Endothelial cell (in vitro differentiated cells): ENCODE measurements at regions not wholly inside any gene's neighbourhood (a gene's known extent, or its start where the extent isn't known, plus 50 kb on each side); places are given as distances from the start of the nearest gene placed in this dataset.
"Not testable (repeated sequence)": the region's sequence is repeated elsewhere in the genome, so short reads cannot be mapped to it uniquely, and the experiment has no call there.

Source experiments
- DNase-seq: peaks from one replicate; pipeline ENCODE4 v3.0.0; 2021; ENCODE audit warnings: low spot score
- H3K27ac Mint-ChIP-seq: one replicate; pipeline ENCODE4 v1.8.0; 2021; ENCODE audit warnings: mixed read lengths, inconsistent platforms; ENCODE audit not compliant: unreplicated experiment
- H3K27me3 Mint-ChIP-seq: one replicate; pipeline ENCODE4 v1.8.0; 2021; ENCODE audit warnings: mild to moderate bottlenecking, moderate library complexity, mixed read lengths, inconsistent platforms; ENCODE audit not compliant: unreplicated experiment
- H3K36me3 Mint-ChIP-seq: one replicate; pipeline ENCODE4 v1.8.0; 2021; ENCODE audit warnings: mild to moderate bottlenecking, low read depth, mixed read lengths, inconsistent platforms; ENCODE audit not compliant: unreplicated experiment
- H3K4me1 Mint-ChIP-seq: one replicate; pipeline ENCODE4 v1.8.0; 2021; ENCODE audit warnings: mild to moderate bottlenecking, mixed read lengths, inconsistent platforms; ENCODE audit not compliant: unreplicated experiment
- H3K4me3 Mint-ChIP-seq: one replicate; pipeline ENCODE4 v1.8.0; 2021; ENCODE audit warnings: mild to moderate bottlenecking, mixed read lengths, inconsistent platforms; ENCODE audit not compliant: unreplicated experiment
- H3K9me3 Mint-ChIP-seq: one replicate; pipeline ENCODE4 v1.8.0; 2021; ENCODE audit warnings: mixed read lengths, inconsistent platforms; ENCODE audit not compliant: unreplicated experiment
- TF ChIP-seq, protein P1 (sequence below): fragments of 200-600 bp; sonication (generic); IDR thresholded peaks from one replicate; pipeline ENCODE4 v1.5.0; 2021; ENCODE audit warnings: antibody characterized with exemption; ENCODE audit not compliant: unreplicated experiment

DNA sequence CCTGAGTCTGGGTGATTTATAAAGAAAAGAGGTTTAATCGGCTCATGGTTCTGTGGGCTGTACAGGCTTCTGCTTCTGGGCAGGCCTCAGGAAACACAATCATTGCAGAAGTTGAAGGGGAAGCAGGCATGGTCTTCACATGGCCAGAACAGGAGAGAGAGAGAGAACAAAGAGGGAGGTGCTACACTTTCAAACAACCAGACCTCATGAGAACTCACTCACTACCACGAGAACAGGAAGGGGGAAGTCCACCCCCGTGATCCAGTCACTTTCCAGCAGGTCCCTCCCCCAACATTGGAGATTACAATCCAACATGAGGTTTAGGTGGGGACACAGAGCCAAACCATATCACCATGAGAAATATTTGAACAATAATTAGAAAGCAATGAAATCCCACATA lies 222.9 kb downstream of the FAM72C start:
- H3K36me3 Mint-ChIP-seq: no peaks in the 10 kb centered on the region
- H3K4me3 Mint-ChIP-seq: no peak overlapping the region
- no peaks in the 10 kb centered on the region for H3K9me3 Mint-ChIP-seq
- H3K4me1 Mint-ChIP-seq: no peaks in the 10 kb centered on the region
- TF ChIP-seq, protein P1, sequence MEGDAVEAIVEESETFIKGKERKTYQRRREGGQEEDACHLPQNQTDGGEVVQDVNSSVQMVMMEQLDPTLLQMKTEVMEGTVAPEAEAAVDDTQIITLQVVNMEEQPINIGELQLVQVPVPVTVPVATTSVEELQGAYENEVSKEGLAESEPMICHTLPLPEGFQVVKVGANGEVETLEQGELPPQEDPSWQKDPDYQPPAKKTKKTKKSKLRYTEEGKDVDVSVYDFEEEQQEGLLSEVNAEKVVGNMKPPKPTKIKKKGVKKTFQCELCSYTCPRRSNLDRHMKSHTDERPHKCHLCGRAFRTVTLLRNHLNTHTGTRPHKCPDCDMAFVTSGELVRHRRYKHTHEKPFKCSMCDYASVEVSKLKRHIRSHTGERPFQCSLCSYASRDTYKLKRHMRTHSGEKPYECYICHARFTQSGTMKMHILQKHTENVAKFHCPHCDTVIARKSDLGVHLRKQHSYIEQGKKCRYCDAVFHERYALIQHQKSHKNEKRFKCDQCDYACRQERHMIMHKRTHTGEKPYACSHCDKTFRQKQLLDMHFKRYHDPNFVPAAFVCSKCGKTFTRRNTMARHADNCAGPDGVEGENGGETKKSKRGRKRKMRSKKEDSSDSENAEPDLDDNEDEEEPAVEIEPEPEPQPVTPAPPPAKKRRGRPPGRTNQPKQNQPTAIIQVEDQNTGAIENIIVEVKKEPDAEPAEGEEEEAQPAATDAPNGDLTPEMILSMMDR: no peak
- no peak overlapping the region for H3K27ac Mint-ChIP-seq
- DNase-seq: no peak
- no peaks in the 10 kb centered on the region for H3K27me3 Mint-ChIP-seq

DNA sequence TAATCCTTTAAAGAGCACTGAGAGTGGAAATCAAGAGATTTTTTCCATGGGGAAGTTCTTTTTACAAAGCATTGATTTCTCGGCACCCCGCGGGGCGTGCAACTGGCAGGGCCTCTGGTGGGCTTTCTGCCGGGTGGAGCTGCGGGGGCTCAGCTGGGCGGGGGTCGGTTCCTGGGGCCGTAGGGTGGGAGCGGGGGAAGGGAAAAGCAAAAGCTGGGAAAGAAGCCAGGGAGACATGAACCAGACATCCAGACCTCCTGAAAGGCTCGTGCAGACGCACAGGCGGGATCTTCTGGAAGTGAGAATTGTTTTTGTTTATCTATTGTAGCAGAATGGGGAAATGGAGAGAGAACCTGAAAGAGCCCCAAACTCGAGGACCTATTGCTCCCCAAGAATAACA lies 235.2 kb downstream of the FAM72C start:
- Mint-ChIP-seq H3K36me3 (peaks cover 3% of the 10 kb centered on the region), H3K27me3 (peaks cover 5% of the 10 kb centered on the region), H3K9me3 (no peaks in the 10 kb centered on the region), H3K4me1 (no peaks in the 10 kb centered on the region), H3K4me3 (peak overlapping the region; percentile 92), H3K27ac (no peak overlapping the region)
- DNase-seq: no peak
- TF ChIP-seq, protein P1: no peak

DNA sequence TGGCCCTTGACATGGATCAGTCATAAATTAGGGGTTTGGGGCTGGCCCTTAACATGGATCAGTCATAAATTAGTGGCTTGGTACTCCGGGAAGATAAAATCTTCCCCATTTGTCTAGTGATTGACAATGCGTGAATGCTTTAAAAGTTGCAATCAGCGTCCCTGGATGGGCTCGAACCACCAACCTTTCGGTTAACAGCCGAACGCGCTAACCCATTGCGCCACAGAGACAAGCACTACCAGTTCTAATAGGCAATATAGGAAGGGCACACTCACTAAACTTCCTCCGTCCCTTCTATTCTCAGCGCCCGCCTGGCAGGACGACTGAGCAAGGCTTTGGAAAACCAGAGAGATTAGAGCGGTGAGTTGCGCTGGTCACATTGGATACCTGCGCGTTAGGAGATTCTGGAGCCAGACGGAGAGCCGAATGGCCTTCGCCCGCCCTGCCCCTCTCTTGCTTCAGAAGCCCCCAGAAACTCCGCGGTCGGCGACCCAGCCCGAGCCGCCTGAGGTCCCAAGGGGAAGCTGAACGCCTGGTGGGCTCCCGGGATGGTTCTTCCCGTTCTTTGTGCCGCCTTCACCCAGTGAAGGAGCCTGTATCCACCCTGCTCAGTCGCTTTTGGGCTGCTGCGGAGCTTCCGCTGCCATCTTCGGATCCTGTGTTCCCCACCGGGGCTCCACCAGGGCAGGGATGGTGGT lies 235.9 kb downstream of the FAM72C start:
- H3K9me3 Mint-ChIP-seq: no peaks in the 10 kb centered on the region
- peaks cover 3% of the 10 kb centered on the region for H3K36me3 Mint-ChIP-seq
- no peaks in the 10 kb centered on the region for H3K4me1 Mint-ChIP-seq
- H3K27me3 Mint-ChIP-seq: peaks cover 5% of the 10 kb centered on the region
- H3K4me3 Mint-ChIP-seq: peak overlapping the region; percentile 92
- H3K27ac Mint-ChIP-seq: peak overlapping the region; percentile 78
- TF ChIP-seq, protein P1: no peak
- peak; percentile 31 for DNase-seq

DNA sequence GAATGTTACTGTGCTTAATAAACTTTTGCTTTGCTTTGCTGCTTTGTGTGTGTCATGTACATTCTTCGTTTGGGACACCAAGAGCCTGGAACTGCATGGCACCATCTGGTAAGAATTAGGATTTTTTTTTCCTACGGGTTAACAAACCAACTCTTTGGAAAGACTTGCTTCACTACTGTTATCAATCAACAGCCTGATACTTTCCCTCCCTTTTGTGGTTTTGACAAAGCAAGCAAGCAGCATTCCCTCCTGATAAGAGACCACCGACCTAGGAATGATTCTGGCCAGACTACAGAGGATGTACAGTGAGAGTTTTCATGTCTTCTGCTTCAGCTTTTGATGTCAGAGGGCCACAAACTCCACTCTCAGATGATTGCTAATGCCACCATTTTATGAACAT lies 237.5 kb downstream of the FAM72C start:
- not testable (repeated sequence) for H3K4me3 Mint-ChIP-seq, H3K4me1 Mint-ChIP-seq, H3K27ac Mint-ChIP-seq, H3K27me3 Mint-ChIP-seq, DNase-seq, H3K9me3 Mint-ChIP-seq, H3K36me3 Mint-ChIP-seq

DNA sequence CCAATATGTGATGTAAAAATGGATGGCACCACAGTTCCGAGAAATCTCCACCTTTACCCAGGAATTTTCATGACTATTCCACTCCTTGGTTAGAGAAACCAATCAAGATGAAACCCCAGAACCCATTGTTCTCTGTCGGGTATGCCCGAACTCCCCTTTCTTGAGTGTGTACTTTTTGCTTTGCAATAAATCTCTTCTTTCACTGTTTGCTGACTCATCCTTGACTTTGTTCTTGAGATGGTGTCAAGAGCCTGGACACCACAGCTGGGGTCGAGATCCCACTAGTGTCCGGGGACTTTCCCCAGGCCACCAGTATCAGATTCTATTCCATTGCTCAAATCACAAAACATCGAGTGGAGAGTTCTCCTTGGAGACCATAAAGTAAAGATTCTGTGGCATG lies 240.9 kb downstream of the FAM72C start:
- not testable (repeated sequence) for H3K36me3 Mint-ChIP-seq, H3K4me3 Mint-ChIP-seq, H3K4me1 Mint-ChIP-seq, H3K9me3 Mint-ChIP-seq, H3K27me3 Mint-ChIP-seq, H3K27ac Mint-ChIP-seq, DNase-seq

DNA sequence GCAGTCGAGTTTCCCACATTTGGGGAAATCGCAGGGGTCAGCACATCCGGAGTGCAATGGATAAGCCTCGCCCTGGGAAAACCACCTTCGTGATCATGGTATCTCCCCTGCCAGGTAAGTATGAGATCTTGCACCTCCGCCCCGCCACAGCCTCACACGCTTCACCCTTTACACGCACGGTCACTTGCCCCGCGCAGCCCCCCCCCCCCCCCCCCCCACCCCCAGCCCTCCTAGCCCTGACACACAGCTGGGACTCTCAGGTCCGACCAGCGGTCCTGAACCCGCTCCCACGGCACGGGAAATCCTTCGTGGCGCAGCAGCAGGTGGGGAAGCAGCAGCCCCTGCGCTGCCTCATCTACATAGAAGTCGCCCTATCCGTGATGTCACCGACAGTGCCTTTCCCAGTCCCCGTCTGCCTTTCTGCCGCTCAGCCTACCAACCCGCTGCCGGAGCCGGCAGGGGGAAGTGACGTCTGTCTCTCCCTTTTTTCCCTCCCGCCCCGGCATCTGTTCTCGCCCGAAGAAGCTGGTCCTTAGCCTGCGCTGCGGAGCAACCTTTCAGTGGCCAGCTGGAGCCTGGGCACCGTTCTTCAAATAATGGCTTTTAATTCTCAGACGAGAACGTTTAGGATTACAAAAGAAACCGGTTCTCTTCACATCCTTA lies 242.2 kb downstream of the FAM72C start:
- H3K4me3 Mint-ChIP-seq, H3K27me3 Mint-ChIP-seq, H3K4me1 Mint-ChIP-seq, H3K9me3 Mint-ChIP-seq, H3K36me3 Mint-ChIP-seq: not testable (repeated sequence)
- peak overlapping the region; percentile 90 for H3K27ac Mint-ChIP-seq
- DNase-seq: peak; percentile 26

DNA sequence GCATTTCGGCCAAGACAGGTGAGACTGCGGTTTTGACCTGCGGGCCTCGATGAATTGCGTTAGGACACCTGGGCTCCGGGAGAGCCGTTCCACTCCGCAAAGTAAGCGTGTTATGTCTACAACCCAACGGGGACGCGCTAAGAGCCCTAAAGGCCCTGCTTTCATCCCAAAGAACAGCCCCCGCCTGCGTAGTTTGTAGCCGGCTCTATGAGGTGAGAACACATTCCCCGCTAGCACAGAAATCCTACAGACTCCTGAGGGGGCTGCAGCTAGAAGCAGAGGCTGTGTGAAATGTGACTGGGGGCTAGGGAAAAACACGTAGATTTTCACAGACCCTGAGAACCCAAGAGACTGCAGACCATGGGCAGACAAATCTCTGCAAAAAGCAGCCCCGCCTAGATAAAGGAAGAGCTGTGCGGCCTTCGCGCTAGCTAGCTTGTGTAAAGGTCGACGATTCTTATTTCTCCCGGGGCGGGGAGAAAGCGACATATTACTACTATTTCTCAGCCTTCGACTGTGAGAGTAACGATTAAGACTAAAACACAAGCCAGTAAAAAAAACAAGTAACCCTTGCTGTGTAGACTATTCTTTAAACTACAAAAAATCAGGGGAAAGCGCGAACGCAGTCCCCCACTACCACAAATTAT lies 242.9 kb downstream of the FAM72C start:
- H3K9me3 Mint-ChIP-seq, H3K27ac Mint-ChIP-seq, H3K36me3 Mint-ChIP-seq, H3K4me1 Mint-ChIP-seq, DNase-seq, H3K27me3 Mint-ChIP-seq, H3K4me3 Mint-ChIP-seq: not testable (repeated sequence)
